ENCODE measurements at regions not wholly inside any gene's neighbourhood (a gene's known extent, or its start where the extent isn't known, plus 50 kb on each side); places are given as distances from the start of the nearest gene placed in this dataset.

DNA sequence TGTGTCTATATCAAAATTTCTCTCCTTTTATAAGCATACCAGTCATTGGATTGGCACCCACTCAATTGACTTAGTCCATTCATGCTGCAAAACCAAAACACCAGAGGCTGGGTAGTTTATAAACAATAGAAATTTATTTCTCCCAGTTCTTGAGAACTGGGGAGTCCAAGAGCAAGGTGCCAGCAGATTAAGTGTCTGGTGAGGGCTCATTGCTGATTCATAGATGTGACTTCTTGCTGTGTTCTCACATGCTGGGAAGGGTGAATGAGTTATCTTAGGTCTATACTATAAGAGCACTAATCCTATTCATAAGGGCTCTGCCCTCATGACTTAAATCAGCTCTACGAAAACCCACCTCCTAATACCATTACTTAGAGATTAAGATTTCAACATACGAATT, 501.4 kb downstream of the EPM2A start:
- Histone ChIP-seq H3K4me1 (replicated peaks in 1 of 4; ENCODE audit: control insufficient read depth in 3 of 4, insufficient read depth in 4 of 4, low read length in 3 of 4) (no peaks in the 10 kb centered on the region), H3K4me2 (ENCODE audit: insufficient read depth in 1 of 2, low read depth in 2 of 2, low read length in 2 of 2) (no peak overlapping the region), H3K9me3 (ENCODE audit: insufficient read depth in 2 of 2, low read depth in 1 of 2, low read length in 1 of 2) (peaks cover 0 to 4% of the 10 kb centered on the region in 2 experiments; a peak in 1 of 4 replicates), H3K27me3 (replicated peaks in 1 of 4; ENCODE audit: control insufficient read depth in 3 of 4, extremely low read depth in 1 of 4, insufficient read depth in 3 of 4, low read length in 3 of 4) (no peaks in the 10 kb centered on the region), H3K4me3 (ENCODE audit: extremely low read depth in 1 of 4, insufficient read depth in 2 of 4, low read depth in 3 of 4, low read length in 4 of 4) (no peak overlapping the region), H3K23ac (ENCODE audit: insufficient read length) (no peak overlapping the region), H3K36me3 (ENCODE audit: control insufficient read depth in 2 of 4, insufficient read depth in 4 of 4, low read length in 3 of 4) (no peaks in the 10 kb centered on the region), H2BK20ac (ENCODE audit: low read length) (no peak overlapping the region), H4K20me1 (replicated peaks in 1 of 2; ENCODE audit: control insufficient read depth in 1 of 2, insufficient read depth in 2 of 2, low read length in 2 of 2) (no peaks in the 10 kb centered on the region), H2AK5ac (ENCODE audit: low read depth, low read length) (no peak overlapping the region), H4K5ac (ENCODE audit: insufficient read length, low read depth, low read length) (no peak overlapping the region), H2BK5ac (ENCODE audit: low read depth, low read length) (no peak overlapping the region), H4K8ac (ENCODE audit: extremely low read depth, insufficient read depth, low read length) (no peak overlapping the region), H2AFZ (ENCODE audit: low read length) (no peak overlapping the region), H3K79me2 (ENCODE audit: control insufficient read depth in 1 of 2, insufficient read depth in 2 of 2, low read length in 2 of 2) (no peaks in the 10 kb centered on the region), H3K4ac (replicated peaks; ENCODE audit: insufficient read length, low read depth, low read length) (no peak overlapping the region), H4K91ac (replicated peaks; ENCODE audit: insufficient read length, low read length) (no peak overlapping the region), H3K79me1 (ENCODE audit: low read depth, low read length) (no peaks in the 10 kb centered on the region), H2BK15ac (ENCODE audit: low read length) (no peak overlapping the region), H3K27ac (ENCODE audit: low read depth, low read length) (no peak overlapping the region), H3K14ac (ENCODE audit: insufficient read length) (no peak overlapping the region), H3K56ac (replicated peaks; ENCODE audit: insufficient read length, low read depth, low read length) (no peak overlapping the region), H2BK120ac (replicated peaks; ENCODE audit: low read depth, low read length) (no peak overlapping the region), H3K23me2 (ENCODE audit: low read depth, low read length) (no peaks in the 10 kb centered on the region; the same call in 1 of the 2 replicates), H3K9ac (replicated peaks in 1 of 4; ENCODE audit: extremely low read depth in 1 of 4, low read depth in 3 of 4, low read length in 3 of 4) (no peak overlapping the region), H2BK12ac (ENCODE audit: low read depth, low read length) (no peak overlapping the region), H3K18ac (ENCODE audit: extremely low read depth, low read length) (no peak overlapping the region)
- ChIA-PET POLR2A (ENCODE audit: partially characterized antibody) (no interaction called here), CTCF (ENCODE audit: partially characterized antibody) (no interaction called here)
- FAIRE-seq (no peak), DNase-seq (ENCODE audit: low read depth in 1 of 2, low spot score in 2 of 2) (no peak)
- 89% methylated on average over 2 of the region's 2 CpGs; no CpG with 5 or more reads in 1 of the 2 experiments for WGBS, 2 experiments (ENCODE audit: extremely low coverage in 1 of 2, insufficient coverage in 1 of 2, insufficient read length in 1 of 2, insufficient replicate concordance in 2 of 2, low coverage in 1 of 2, low lambda C conversion rate in 2 of 2, missing lambda C conversion rate in 1 of 2)
- TF ChIP-seq KDM1A (IDR thresholded peaks at IDR 0.05; ENCODE audit: borderline replicate concordance, low read length) (no peak), TEAD4 (IDR thresholded peaks at IDR 0.05; ENCODE audit: low read depth, low read length) (no peak), TAF1 (IDR thresholded peaks at IDR 0.05; ENCODE audit: low read depth, low read length) (no peak), POLR2AphosphoS5 (IDR thresholded peaks at IDR 0.05; ENCODE audit: low read depth, low read length) (no peak), JUND (IDR thresholded peaks at IDR 0.05; ENCODE audit: low read length) (no peak), FOSL1 (IDR thresholded peaks at IDR 0.05; ENCODE audit: insufficient read depth, low read depth, low read length) (no peak), SRF (IDR thresholded peaks at IDR 0.05; ENCODE audit: low read depth, low read length) (no peak), NANOG (IDR thresholded peaks at IDR 0.05; ENCODE audit: insufficient read depth, low read depth, low read length, poor library complexity, severe bottlenecking) (no peak), TCF12 (IDR thresholded peaks at IDR 0.05; ENCODE audit: low read depth, low read length) (no peak), RBBP5 (IDR thresholded peaks at IDR 0.05; ENCODE audit: borderline replicate concordance, low read depth, low read length) (no peak), SIN3A (conservative IDR thresholded peaks at IDR 0.05 in 1 of 2, IDR thresholded peaks at IDR 0.05 in 1 of 2; ENCODE audit: low read depth in 1 of 2, low read length in 2 of 2) (no peak), POLR2A (IDR thresholded peaks at IDR 0.05; ENCODE audit: control extremely low read depth in 1 of 2, low read depth in 2 of 2, low read length in 2 of 2) (no peak), RNF2 (IDR thresholded peaks at IDR 0.05; ENCODE audit: borderline replicate concordance, low read depth, low read length, missing control alignments, poor library complexity, severe bottlenecking) (no peak)
- TF ChIP-seq, protein P1, sequence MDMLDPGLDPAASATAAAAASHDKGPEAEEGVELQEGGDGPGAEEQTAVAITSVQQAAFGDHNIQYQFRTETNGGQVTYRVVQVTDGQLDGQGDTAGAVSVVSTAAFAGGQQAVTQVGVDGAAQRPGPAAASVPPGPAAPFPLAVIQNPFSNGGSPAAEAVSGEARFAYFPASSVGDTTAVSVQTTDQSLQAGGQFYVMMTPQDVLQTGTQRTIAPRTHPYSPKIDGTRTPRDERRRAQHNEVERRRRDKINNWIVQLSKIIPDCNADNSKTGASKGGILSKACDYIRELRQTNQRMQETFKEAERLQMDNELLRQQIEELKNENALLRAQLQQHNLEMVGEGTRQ (IDR thresholded peaks at IDR 0.05; ENCODE audit: low read length), result no peak

Data from H1 (cell line).